IMR-90 (cell line): ENCODE measurements at regions not wholly inside any gene's neighbourhood (a gene's known extent, or its start where the extent isn't known, plus 50 kb on each side); places are given as distances from the start of the nearest gene placed in this dataset.

ENCODE experiments used
- ATAC-seq: fragments of 200-7000 bp; cut with Tn5 transposase; 2 replicates; pipeline ENCODE4 v1.9.1; 2020; ENCODE audit warnings: low read depth, mild to moderate bottlenecking, moderate library complexity
- BruUV-seq: library from RNA; stranded (reverse); fragments of 400-500 nt; replicated peaks from 2 replicates; lab custom pipeline; 2021; lab: Mats Ljungman, UMichigan
- CTCF ChIA-PET: fragments of 300-600 bp; formaldehyde crosslinking; extraction: SDS; loops from one replicate; lab custom pipeline; 2021; ENCODE audit warnings: antibody characterized with exemption; lab: Yijun Ruan, JAX
- POLR2A ChIA-PET: fragments of 300-600 bp; sonication (Branson Sonifier 250); formaldehyde crosslinking; loops from one replicate; lab custom pipeline; 2022; ENCODE audit warnings: antibody characterized with exemption; ENCODE audit not compliant: unreplicated experiment; lab: Charles Lee
- DNase-seq: peaks from one replicate; pipeline ENCODE4 v3.0.0; 2013
- H2AFZ ChIP-seq: replicated peaks from 2 replicates; pipeline ENCODE3; 2013; ENCODE audit warnings: low read length, mild to moderate bottlenecking; ENCODE audit not compliant: poor library complexity
- H2AK5ac ChIP-seq: 2 replicates; pipeline ENCODE4 v1.6.1; 2013; ENCODE audit warnings: low read depth, low read length, inconsistent platforms
- H2AK9ac ChIP-seq: replicated peaks from 2 replicates; pipeline ENCODE3; 2013; ENCODE audit warnings: mild to moderate bottlenecking, low read depth, low read length, moderate library complexity; ENCODE audit not compliant: poor library complexity
- H2BK120ac ChIP-seq: 2 replicates; pipeline ENCODE4 v1.6.1; 2013; ENCODE audit warnings: low read depth, low read length, inconsistent platforms
- H2BK15ac ChIP-seq: 3 replicates; pipeline ENCODE4 v1.6.1; 2013; ENCODE audit warnings: low read depth, low read length, inconsistent platforms
- H2BK20ac ChIP-seq: 2 replicates; pipeline ENCODE4 v1.6.1; 2013; ENCODE audit warnings: low read depth, mild to moderate bottlenecking, inconsistent platforms, low read length, moderate library complexity
- H2BK5ac ChIP-seq: 2 replicates; pipeline ENCODE4 v1.6.1; 2013; ENCODE audit warnings: mild to moderate bottlenecking, low read depth, low read length, inconsistent platforms; ENCODE audit not compliant: poor library complexity, severe bottlenecking
- H3K14ac ChIP-seq: replicated peaks from 2 replicates; pipeline ENCODE4 v1.6.1; 2013; ENCODE audit warnings: low read depth, low read length, inconsistent platforms
- H3K18ac ChIP-seq: 2 replicates; pipeline ENCODE4 v1.6.1; 2013; ENCODE audit warnings: low read depth, low read length, control low read depth
- H3K23ac ChIP-seq: 2 replicates; pipeline ENCODE4 v1.6.1; 2013; ENCODE audit warnings: low read depth, low read length, inconsistent platforms
- H3K27ac ChIP-seq: 2 replicates; pipeline ENCODE4 v1.5.1; 2013; ENCODE audit warnings: mild to moderate bottlenecking, control low read depth, low read length; ENCODE audit not compliant: insufficient read depth
- H3K27me3 ChIP-seq: 2 replicates; pipeline ENCODE4 v1.6.1; 2013; ENCODE audit warnings: low read length; ENCODE audit not compliant: control insufficient read depth, insufficient read depth
- H3K36me3 ChIP-seq: 2 replicates; pipeline ENCODE4 v1.6.1; 2013; ENCODE audit warnings: low read length, mixed read lengths; ENCODE audit not compliant: control insufficient read depth, insufficient read depth
- H3K4ac ChIP-seq: 2 replicates; pipeline ENCODE4 v1.6.1; 2013; ENCODE audit warnings: low read depth, low read length, inconsistent platforms
- H3K4me1 ChIP-seq: 2 replicates; pipeline ENCODE4 v1.6.1; 2013; ENCODE audit warnings: low read length, mixed read lengths; ENCODE audit not compliant: control insufficient read depth, insufficient read depth
- H3K4me2 ChIP-seq: 2 replicates; pipeline ENCODE4 v1.6.1; 2013; ENCODE audit warnings: low read depth, mild to moderate bottlenecking, control low read depth, low read length, moderate library complexity
- H3K4me3 ChIP-seq: 2 replicates; pipeline ENCODE4 v1.5.1; 2013; ENCODE audit warnings: low read depth, mild to moderate bottlenecking, control low read depth, low read length, moderate library complexity; ENCODE audit not compliant: insufficient read depth
- H3K56ac ChIP-seq: 2 replicates; pipeline ENCODE4 v1.6.1; 2013; ENCODE audit warnings: low read length, inconsistent platforms; ENCODE audit not compliant: insufficient read depth; ENCODE audit errors: extremely low read depth
- H3K79me1 ChIP-seq, 2 experiments: 2 replicates each; pipeline ENCODE4 v1.6.1; 2013; ENCODE audit warnings: low read length in 2 of 2, inconsistent platforms in 1 of 2, low read depth in 1 of 2
- H3K9ac ChIP-seq: 2 replicates; pipeline ENCODE4 v1.6.1; 2013; ENCODE audit warnings: low read depth, low read length, control low read depth
- H3K9me1 ChIP-seq: 2 replicates; pipeline ENCODE4 v1.6.1; 2013; ENCODE audit warnings: low read length, inconsistent platforms; ENCODE audit not compliant: insufficient read depth
- H3K9me3 ChIP-seq: 2 replicates; pipeline ENCODE4 v1.6.1; 2013; ENCODE audit warnings: low read length; ENCODE audit not compliant: control insufficient read depth, insufficient read depth
- H4K20me1 ChIP-seq: 2 replicates; pipeline ENCODE4 v1.6.1; 2013; ENCODE audit warnings: low read length, inconsistent platforms; ENCODE audit not compliant: insufficient read depth
- H4K5ac ChIP-seq: 2 replicates; pipeline ENCODE4 v1.6.1; 2013; ENCODE audit warnings: mild to moderate bottlenecking, low read depth, low read length, control low read depth
- H4K8ac ChIP-seq, 2 experiments: 2 replicates each; pipeline ENCODE4 v1.6.1; 2013; ENCODE audit warnings: low read depth in 2 of 2, low read length in 2 of 2, control low read depth in 1 of 2, inconsistent platforms in 1 of 2
- H4K91ac ChIP-seq: 2 replicates; pipeline ENCODE4 v1.6.1; 2013; ENCODE audit warnings: low read depth, low read length, inconsistent platforms; ENCODE audit not compliant: insufficient read depth
- BHLHE40 ChIP-seq: fragments of 150-350 bp; IDR thresholded peaks from 2 replicates; pipeline ENCODE4 v1.6.1; 2016; ENCODE audit warnings: mild to moderate bottlenecking, low read depth, low read length
- FOS ChIP-seq: fragments of 150-350 bp; IDR thresholded peaks from 2 replicates; pipeline ENCODE4 v1.6.1; 2016; ENCODE audit warnings: low read depth, low read length
- MAFK ChIP-seq: IDR thresholded peaks from 2 replicates; pipeline ENCODE4 v1.6.1; 2012; ENCODE audit warnings: low read depth, low read length, improper control_type of control experiment
- RCOR1 ChIP-seq: IDR thresholded peaks from 2 replicates; pipeline ENCODE4 v1.6.1; 2012; ENCODE audit warnings: mild to moderate bottlenecking, low read length, improper control_type of control experiment; ENCODE audit not compliant: insufficient replicate concordance
- WGBS, 2 experiments: methylation state at CpG; one replicate each; pipeline versions ENCODE4 v1.1.5 to v1.1.7; 2013; ENCODE audit warnings: missing lambda C conversion rate in 2 of 2; ENCODE audit not compliant: insufficient read length in 1 of 2; ENCODE audit errors: extremely low coverage in 2 of 2; 5-methylcytosine and 5-hydroxymethylcytosine counted together
- dilution Hi-C: fragments of 300-500 bp; cut with HindIII; formaldehyde crosslinking; loops from one replicate; pipeline ENCODE4 v1.14.3; 2018; ENCODE audit warnings: low sequenced_read_pairs; ENCODE audit not compliant: unreplicated experiment
- in situ Hi-C: fragments of 300-500 bp; cut with MboI; formaldehyde crosslinking; loops from 3 replicates; pipeline ENCODE4 v1.14.3; 2019; ENCODE audit warnings: low sequenced_read_pairs, inconsistent platforms, mixed read lengths
- intact Hi-C: fragments of 100-400 bp; cut with micrococcal nuclease; formaldehyde crosslinking; loops from 2 replicates; pipeline ENCODE4 v1.10.0; 2022

DNA sequence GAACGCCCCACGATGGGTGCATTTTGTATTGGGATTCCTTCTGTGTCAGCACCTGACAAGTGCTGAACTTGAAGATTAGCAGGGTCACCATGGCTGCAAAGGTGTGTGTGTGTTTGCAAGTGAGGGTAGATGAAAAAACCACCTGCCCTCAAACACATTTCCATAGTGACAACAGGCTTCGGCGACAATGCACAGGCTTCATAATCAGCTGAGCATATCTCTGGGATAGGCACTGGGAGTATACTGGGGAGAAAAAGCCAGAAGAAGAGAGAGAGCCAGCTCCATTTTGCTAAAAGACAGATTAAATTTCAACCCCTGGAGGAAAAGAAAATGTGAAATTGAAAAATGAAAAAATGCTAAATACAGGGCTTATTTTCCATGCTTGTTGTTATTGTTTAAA lies 656.1 kb downstream of the INHBA start:
- in situ Hi-C loops (no loop called here), dilution Hi-C loops (no loop called here), intact Hi-C loops (no loop called here)
- Histone ChIP-seq H3K27me3 (no peaks in the 10 kb centered on the region), H3K4me3 (no peak overlapping the region), H4K20me1 (no peaks in the 10 kb centered on the region), H3K4me2 (no peak overlapping the region), H3K27ac (no peak overlapping the region; the same call in 1 of the 2 replicates), H2BK20ac (peak overlapping the region; percentile 92), H2AK5ac (peak overlapping the region; percentile 86), H3K36me3 (no peaks in the 10 kb centered on the region), H2BK120ac (peak overlapping the region; percentile 87), H3K56ac (no peak overlapping the region), H3K4ac (peak overlapping the region; percentile 71), H3K79me1 (no peaks in the 10 kb centered on the region), H3K23ac (peak overlapping the region; percentile 17; the same call in 1 of the 2 replicates), H2AK9ac (no peak overlapping the region), H3K9ac (no peak overlapping the region), H4K8ac (peak overlapping the region; percentile 53; a peak in 2 of 4 replicates), H3K9me1 (peaks cover 12% of the 10 kb centered on the region), H3K9me3 (peaks cover 7% of the 10 kb centered on the region; the same call in 1 of the 2 replicates), H3K14ac (peak overlapping the region; percentile 41), H3K4me1 (peaks cover 15% of the 10 kb centered on the region), H2BK5ac (no peak overlapping the region), H4K91ac (peak overlapping the region; percentile 53; the same call in 1 of the 2 replicates), H2AFZ (no peak overlapping the region), H3K18ac (no peak overlapping the region), H2BK15ac (peak overlapping the region; percentile 59; the same call in 2 of the 3 replicates), H4K5ac (no peak overlapping the region; the same call in 1 of the 2 replicates)
- no CpG with 5 or more reads among the region's 4 CpGs for WGBS, 2 experiments
- ATAC-seq: no peak
- no TSS peak for BruUV-seq
- no peak for DNase-seq
- ChIA-PET CTCF (interaction anchor here (0.6 to 1.9 kb wide), 3 partner anchors 188 to 650 kb away, joined by 3 to 6 read pairs (median 4); no protein-coding TSS in a partner anchor), POLR2A (no interaction called here)
- TF ChIP-seq FOS (no peak), MAFK (no peak), BHLHE40 (no peak), RCOR1 (no peak)
